ENCODE measurements at regions not wholly inside any gene's neighbourhood (a gene's known extent, or its start where the extent isn't known, plus 50 kb on each side); places are given as distances from the start of the nearest gene placed in this dataset.

DNA sequence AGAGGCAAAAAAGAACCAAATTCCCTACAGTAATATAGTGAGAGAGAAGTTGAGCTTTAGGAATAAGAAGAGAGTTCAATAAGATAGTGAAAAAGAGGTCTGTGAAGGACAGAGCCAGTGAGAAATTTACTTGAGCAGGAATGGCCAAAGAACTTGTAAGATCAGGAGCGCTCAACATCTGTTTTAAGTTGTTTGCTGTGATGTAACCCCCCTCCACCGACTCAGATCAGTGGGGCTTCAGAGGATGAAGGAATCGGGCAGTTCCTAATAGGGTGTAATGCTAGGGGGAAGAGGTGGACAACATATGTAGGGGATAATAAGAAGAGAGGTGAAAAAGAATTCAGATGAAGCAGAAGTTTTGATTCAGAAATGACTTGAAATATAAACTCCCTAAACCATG is 85.3 kb upstream of the FNDC3A start:
- no peak overlapping the region for H3K27ac Mint-ChIP-seq
- H3K36me3 Mint-ChIP-seq = no peaks in the 10 kb centered on the region
- H3K4me1 Mint-ChIP-seq = no peaks in the 10 kb centered on the region
- H3K27me3 Mint-ChIP-seq (ENCODE audit: low read depth in 3 of 3) = peaks cover 0 to 2% (median 0%) of the 10 kb centered on the region in 3 donors
- H3K9me3 Mint-ChIP-seq = no peaks in the 10 kb centered on the region
- no peak for DNase-seq
- H3K4me3 Mint-ChIP-seq = no peak overlapping the region

- DNase-seq = no peak
- H3K4me1 Mint-ChIP-seq = no peaks in the 10 kb centered on the region
- no peak overlapping the region for H3K4me3 Mint-ChIP-seq
- H3K36me3 Mint-ChIP-seq = no peaks in the 10 kb centered on the region
- no peaks in the 10 kb centered on the region for H3K9me3 Mint-ChIP-seq
- peaks cover 0 to 2% (median 0%) of the 10 kb centered on the region in 3 donors for H3K27me3 Mint-ChIP-seq (ENCODE audit: low read depth in 3 of 3)
- H3K27ac Mint-ChIP-seq = no peak overlapping the region
These were observed 84.1 kb upstream of the FNDC3A start for GRCh38 chr13:48891586-48891985.

GRCh38 chr13:48892053-48892687 is 83.5 kb upstream of the FNDC3A start:
- H3K9me3 Mint-ChIP-seq = no peaks in the 10 kb centered on the region
- no peaks in the 10 kb centered on the region for H3K36me3 Mint-ChIP-seq
- no peak overlapping the region for H3K27ac Mint-ChIP-seq
- no peaks in the 10 kb centered on the region for H3K4me1 Mint-ChIP-seq
- no peak overlapping the region for H3K4me3 Mint-ChIP-seq
- DNase-seq = no peak
- peaks cover 0 to 2% (median 0%) of the 10 kb centered on the region in 3 donors for H3K27me3 Mint-ChIP-seq (ENCODE audit: low read depth in 3 of 3)

GRCh38 chr13:48892688-48893075 is 83.0 kb upstream of the FNDC3A start:
- Mint-ChIP-seq H3K36me3 (no peaks in the 10 kb centered on the region), H3K27ac (no peak overlapping the region), H3K27me3 (ENCODE audit: low read depth in 3 of 3) (peaks cover 0 to under 1% (median 0%) of the 10 kb centered on the region in 3 donors), H3K4me3 (no peak overlapping the region), H3K4me1 (no peaks in the 10 kb centered on the region), H3K9me3 (no peaks in the 10 kb centered on the region)
- no peak for DNase-seq

- no peaks in the 10 kb centered on the region for H3K36me3 Mint-ChIP-seq
These were observed 79.4 kb upstream of the FNDC3A start for GRCh38 chr13:48896312-48896711.

GRCh38 chr13:48901781-48902180 is 73.9 kb upstream of the FNDC3A start:
- no peaks in the 10 kb centered on the region for H3K4me1 Mint-ChIP-seq
- no peak overlapping the region for H3K4me3 Mint-ChIP-seq

More at GRCh38 chr13:48896312-48896711, 79.4 kb upstream of the FNDC3A start:
- H3K27me3 Mint-ChIP-seq (ENCODE audit: low read depth in 3 of 3) = peaks cover 0 to 7% (median 5%) of the 10 kb centered on the region in 3 donors
- H3K4me3 Mint-ChIP-seq = no peak overlapping the region
- DNase-seq = no peak
- no peaks in the 10 kb centered on the region for H3K9me3 Mint-ChIP-seq
- H3K27ac Mint-ChIP-seq = no peak overlapping the region
- H3K4me1 Mint-ChIP-seq = no peaks in the 10 kb centered on the region

GRCh38 chr13:48902368-48902767 is 73.3 kb upstream of the FNDC3A start:
- Mint-ChIP-seq H3K4me3 (no peak overlapping the region), H3K27ac (no peak overlapping the region), H3K27me3 (ENCODE audit: low read depth in 3 of 3) (peaks cover 4 to 11% (median 11%) of the 10 kb centered on the region in 3 donors), H3K9me3 (no peaks in the 10 kb centered on the region), H3K4me1 (no peaks in the 10 kb centered on the region), H3K36me3 (no peaks in the 10 kb centered on the region)
- DNase-seq = no peak

More at GRCh38 chr13:48901781-48902180, 73.9 kb upstream of the FNDC3A start:
- DNase-seq = no peak
- H3K36me3 Mint-ChIP-seq = no peaks in the 10 kb centered on the region
- no peaks in the 10 kb centered on the region for H3K9me3 Mint-ChIP-seq
- H3K27ac Mint-ChIP-seq = no peak overlapping the region
- H3K27me3 Mint-ChIP-seq (ENCODE audit: low read depth in 3 of 3) = peaks cover 4 to 11% (median 10%) of the 10 kb centered on the region in 3 donors

DNA sequence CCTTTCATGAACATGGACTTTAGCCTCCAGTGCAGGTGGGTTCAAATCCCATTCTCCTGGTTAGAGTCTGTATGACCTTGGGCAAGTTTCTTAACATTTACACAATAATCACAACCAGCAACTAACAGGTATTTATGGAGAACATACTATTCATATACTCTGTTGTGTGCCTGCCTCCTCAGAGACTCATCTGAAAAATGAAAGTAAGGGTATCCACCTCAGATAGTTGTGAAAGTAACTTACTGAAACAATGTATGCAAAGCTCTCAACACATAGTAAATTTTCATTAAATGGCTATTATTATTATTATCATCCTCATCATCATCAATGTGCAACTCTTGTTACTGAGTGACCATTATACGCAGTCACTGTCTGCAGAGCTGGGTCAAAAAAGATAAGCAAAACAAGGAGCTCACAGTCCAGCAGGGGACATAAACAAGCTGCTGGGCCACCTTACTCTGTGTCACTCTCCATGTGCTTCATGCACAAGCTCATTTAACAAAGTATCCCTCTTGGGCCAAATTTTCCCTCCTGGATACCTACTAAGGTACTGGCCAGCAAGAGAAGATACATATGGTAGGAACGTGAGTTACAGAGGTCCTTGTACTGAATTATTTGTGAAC is 70.9 kb upstream of the FNDC3A start:
- H3K27ac Mint-ChIP-seq = no peak overlapping the region
- H3K4me3 Mint-ChIP-seq = no peak overlapping the region
- no peaks in the 10 kb centered on the region for H3K36me3 Mint-ChIP-seq
- H3K27me3 Mint-ChIP-seq (ENCODE audit: low read depth in 3 of 3) = peaks cover 4 to 6% (median 6%) of the 10 kb centered on the region in 3 donors
- no peaks in the 10 kb centered on the region for H3K9me3 Mint-ChIP-seq
- no peak for DNase-seq
- H3K4me1 Mint-ChIP-seq = no peaks in the 10 kb centered on the region

DNA sequence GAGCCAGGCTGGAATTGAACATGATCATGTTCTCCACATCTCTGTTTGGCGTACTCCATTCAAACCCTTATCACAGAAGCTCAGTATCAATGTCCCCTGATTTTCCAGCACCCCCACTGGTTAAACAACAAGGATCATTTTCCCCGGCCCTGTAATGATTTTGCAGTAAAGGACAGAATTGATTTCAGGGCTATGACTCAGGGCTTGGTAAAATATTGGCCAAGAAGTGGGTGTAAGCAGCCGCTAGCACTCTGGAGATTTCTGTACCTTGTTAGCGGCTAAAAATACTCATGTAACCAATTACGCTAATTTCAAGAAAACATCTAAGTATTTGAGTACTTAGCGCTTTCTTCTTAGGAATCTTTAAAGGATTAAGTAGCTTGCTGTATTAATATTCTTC is 69.5 kb upstream of the FNDC3A start:
- H3K36me3 Mint-ChIP-seq = no peaks in the 10 kb centered on the region
- peaks cover 4 to 8% (median 4%) of the 10 kb centered on the region in 3 donors for H3K27me3 Mint-ChIP-seq (ENCODE audit: low read depth in 3 of 3)
- no peaks in the 10 kb centered on the region for H3K4me1 Mint-ChIP-seq
- DNase-seq = no peak
- no peaks in the 10 kb centered on the region for H3K9me3 Mint-ChIP-seq
- H3K27ac Mint-ChIP-seq = no peak overlapping the region
- no peak overlapping the region for H3K4me3 Mint-ChIP-seq

DNA sequence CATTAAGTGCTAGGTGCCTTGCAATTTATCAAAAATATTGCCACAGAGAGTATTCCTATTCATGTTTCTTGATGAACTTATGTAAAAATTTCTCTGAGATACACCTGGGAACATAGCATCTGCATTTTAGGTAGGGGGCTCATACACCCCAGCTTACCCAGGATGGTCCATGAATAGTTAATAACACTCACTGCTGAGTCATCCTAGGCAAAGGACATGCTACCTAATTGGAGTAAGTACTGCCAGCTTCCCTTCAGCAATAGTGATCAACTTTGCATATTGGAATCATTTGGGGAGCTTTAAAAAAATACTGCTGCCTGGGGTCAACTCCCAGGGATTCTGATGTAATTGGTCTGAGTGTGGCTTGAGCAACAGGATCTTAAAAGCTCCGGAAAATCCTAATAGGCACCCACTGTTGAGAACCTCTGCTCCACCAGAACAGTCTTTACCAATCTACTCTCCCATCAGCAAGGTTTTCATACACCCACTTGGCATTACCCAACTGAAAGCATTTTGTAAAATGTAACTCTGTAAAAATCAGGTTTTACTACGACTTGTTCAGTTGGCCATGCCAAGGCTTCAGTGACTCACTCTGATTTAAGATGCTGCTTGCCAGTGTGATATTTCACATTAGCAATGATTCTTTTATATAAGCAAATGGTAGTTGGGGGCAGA is 67.2 kb upstream of the FNDC3A start:
- no peak overlapping the region for H3K27ac Mint-ChIP-seq
- DNase-seq = no peak
- no peaks in the 10 kb centered on the region for H3K9me3 Mint-ChIP-seq
- H3K4me1 Mint-ChIP-seq = no peaks in the 10 kb centered on the region
- no peaks in the 10 kb centered on the region for H3K36me3 Mint-ChIP-seq
- H3K27me3 Mint-ChIP-seq (ENCODE audit: low read depth in 3 of 3) = peaks cover 0 to 6% (median 1%) of the 10 kb centered on the region in 3 donors
- no peak overlapping the region for H3K4me3 Mint-ChIP-seq

DNA sequence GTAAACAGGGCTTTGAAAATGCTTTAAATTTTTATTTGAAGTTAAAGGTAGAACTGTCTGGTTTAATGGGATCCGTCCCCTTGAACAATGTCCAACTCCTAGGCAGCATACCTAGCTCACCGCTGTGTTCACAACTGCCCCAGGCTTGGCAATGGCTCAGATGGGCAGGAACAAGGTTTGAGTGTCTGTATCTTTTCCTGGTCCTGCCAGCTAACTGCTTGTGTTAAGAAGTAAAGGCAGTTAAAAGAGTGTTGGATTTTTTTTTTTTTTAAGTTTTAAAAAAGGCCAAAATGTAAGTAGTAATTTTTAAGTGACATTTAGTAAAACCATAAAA is 66.7 kb upstream of the FNDC3A start:
- H3K9me3 Mint-ChIP-seq = no peaks in the 10 kb centered on the region
- H3K4me1 Mint-ChIP-seq = no peaks in the 10 kb centered on the region
- H3K27ac Mint-ChIP-seq = no peak overlapping the region
- H3K27me3 Mint-ChIP-seq (ENCODE audit: low read depth in 3 of 3) = peaks cover 0 to 6% (median 1%) of the 10 kb centered on the region in 3 donors
- no peaks in the 10 kb centered on the region for H3K36me3 Mint-ChIP-seq
- H3K4me3 Mint-ChIP-seq = no peak overlapping the region
- no peak for DNase-seq

- Mint-ChIP-seq H3K27ac (no peak overlapping the region), H3K9me3 (no peaks in the 10 kb centered on the region), H3K27me3 (ENCODE audit: low read depth in 3 of 3) (peaks cover 0 to 2% (median 1%) of the 10 kb centered on the region in 3 donors), H3K4me3 (no peak overlapping the region), H3K4me1 (no peaks in the 10 kb centered on the region), H3K36me3 (peaks cover 0 to 4% (median 0%) of the 10 kb centered on the region in 3 donors)
- DNase-seq = no peak
These were observed 65.0 kb upstream of the FNDC3A start for GRCh38 chr13:48910686-48911085.

- H3K27me3 Mint-ChIP-seq (ENCODE audit: low read depth in 3 of 3) = peaks cover 0 to 3% (median 2%) of the 10 kb centered on the region in 3 donors
- no peak overlapping the region for H3K27ac Mint-ChIP-seq
These were observed 56.0 kb upstream of the FNDC3A start for GRCh38 chr13:48919751-48920150.

DNA sequence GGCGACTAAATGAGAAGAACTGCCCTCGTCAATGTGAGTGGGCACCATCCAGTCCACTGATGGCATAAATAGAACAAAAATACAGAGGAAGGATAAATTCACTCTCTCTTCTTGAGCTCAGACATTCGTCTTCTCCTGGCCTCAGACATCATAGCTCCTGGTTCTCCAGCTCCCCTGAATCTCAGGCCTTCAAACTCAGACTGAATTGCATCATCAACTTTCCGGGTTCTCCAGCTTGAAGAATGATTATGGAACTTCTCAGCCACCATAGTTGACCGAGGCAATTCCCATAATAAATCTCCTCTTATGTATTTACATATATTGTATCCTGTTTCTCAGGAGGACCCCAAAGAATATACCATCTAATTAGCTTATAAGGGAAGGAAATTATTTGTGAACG is 55.0 kb upstream of the FNDC3A start:
- Mint-ChIP-seq H3K9me3 (no peaks in the 10 kb centered on the region), H3K4me1 (no peaks in the 10 kb centered on the region), H3K27ac (no peak overlapping the region), H3K36me3 (peaks cover 0 to 1% (median 0%) of the 10 kb centered on the region in 3 donors), H3K27me3 (ENCODE audit: low read depth in 3 of 3) (peaks cover 0 to 3% (median 2%) of the 10 kb centered on the region in 3 donors), H3K4me3 (no peak overlapping the region)
- DNase-seq = no peak

More at GRCh38 chr13:48919751-48920150, 56.0 kb upstream of the FNDC3A start:
- no peak overlapping the region for H3K4me3 Mint-ChIP-seq
- no peaks in the 10 kb centered on the region for H3K4me1 Mint-ChIP-seq
- no peaks in the 10 kb centered on the region for H3K9me3 Mint-ChIP-seq
- no peak for DNase-seq
- peaks cover 0 to 6% (median 0%) of the 10 kb centered on the region in 3 donors for H3K36me3 Mint-ChIP-seq

All from immature natural killer cell (primary cell).